Lower lobe of right lung (tissue), 2 donors: ENCODE measurements at regions not wholly inside any gene's neighbourhood (a gene's known extent, or its start where the extent isn't known, plus 50 kb on each side); places are given as distances from the start of the nearest gene placed in this dataset.
A peak's percentile ranks its signal among the peaks of the same experiment; 100 is the strongest.
"Not testable (repeated sequence)": the region's sequence is repeated elsewhere in the genome, so short reads cannot be mapped to it uniquely, and the experiment has no call there.

ENCODE experiments used
- ATAC-seq, 2 donors: fragments of 200-7000 bp; cut with Tn5 transposase; one replicate each; pipeline ENCODE4 v1.9.1; 2020 to 2022; ENCODE audit warnings: mild to moderate bottlenecking in 2 of 2, moderate library complexity in 2 of 2
- DNase-seq: peaks from one replicate; pipeline ENCODE4 v3.0.0-alpha.2; 2020
- H3K27ac ChIP-seq: fragments of 200-600 bp; one replicate; pipeline ENCODE4 v1.8.0; 2022
- H3K27me3 ChIP-seq: fragments of 200-600 bp; one replicate; pipeline ENCODE4 v1.8.0; 2022; ENCODE audit warnings: low read depth
- H3K36me3 ChIP-seq: fragments of 200-600 bp; one replicate; pipeline ENCODE4 v1.8.0; 2022; ENCODE audit warnings: mild to moderate bottlenecking
- H3K4me1 ChIP-seq: fragments of 200-600 bp; one replicate; pipeline ENCODE4 v1.8.0; 2022
- H3K4me3 ChIP-seq: fragments of 200-600 bp; one replicate; pipeline ENCODE4 v1.8.0; 2022; ENCODE audit warnings: mild to moderate bottlenecking
- H3K9me3 ChIP-seq: fragments of 200-600 bp; one replicate; pipeline ENCODE4 v1.8.0; 2022
- CTCF ChIP-seq: fragments of 200-600 bp; IDR thresholded peaks from one replicate; pipeline ENCODE4 v1.8.0; 2022; ENCODE audit warnings: antibody characterized with exemption, mild to moderate bottlenecking
- intact Hi-C: fragments of 100-400 bp; cut with DNase I; formaldehyde crosslinking; loops from one replicate; pipeline ENCODE4 v1.11.0; 2022
- donor health status: DM: no; HTN: yes; CAD: no; lungs with severe emphysema.

GRCh38 chr2:16219292-16219975, 279.1 kb downstream of the MYCN start:
- no peak for TF ChIP-seq CTCF
- H3K27ac ChIP-seq, result no peak overlapping the region
- no peak overlapping the region for H3K4me3 ChIP-seq
- ATAC-seq (no peak), DNase-seq (no peak)
- H3K9me3 ChIP-seq, result no peaks in the 10 kb centered on the region
- H3K27me3 ChIP-seq, result no peaks in the 10 kb centered on the region
- no peaks in the 10 kb centered on the region for H3K4me1 ChIP-seq
- H3K36me3 ChIP-seq, result no peaks in the 10 kb centered on the region
- intact Hi-C loops, result no loop called here

- Histone ChIP-seq H3K36me3 (no peaks in the 10 kb centered on the region), H3K9me3 (no peaks in the 10 kb centered on the region), H3K4me3 (no peak overlapping the region), H3K4me1 (no peaks in the 10 kb centered on the region), H3K27me3 (no peaks in the 10 kb centered on the region), H3K27ac (no peak overlapping the region)
- DNase-seq (no peak), ATAC-seq (peak; percentile 18 to 43)
- peak; percentile 31 for TF ChIP-seq CTCF
- intact Hi-C loops, result no loop called here
Observed at GRCh38 chr2:16218625-16219024, 278.3 kb downstream of the MYCN start.

- intact Hi-C loops, result no loop called here
- TF ChIP-seq CTCF, result no peak
- H3K4me1 ChIP-seq, result no peaks in the 10 kb centered on the region
Observed at GRCh38 chr2:16218161-16218560, 277.8 kb downstream of the MYCN start.

GRCh38 chr2:16217741-16218140, 277.4 kb downstream of the MYCN start:
- H3K36me3 ChIP-seq, intact Hi-C loops, H3K9me3 ChIP-seq, H3K27ac ChIP-seq, H3K27me3 ChIP-seq, H3K4me1 ChIP-seq, ATAC-seq, H3K4me3 ChIP-seq, DNase-seq: not testable (repeated sequence)

More at GRCh38 chr2:16218161-16218560, 277.8 kb downstream of the MYCN start:
- DNase-seq (no peak), ATAC-seq (no peak)
- Histone ChIP-seq H3K9me3 (no peaks in the 10 kb centered on the region), H3K4me3 (no peak overlapping the region), H3K27ac (no peak overlapping the region), H3K36me3 (no peaks in the 10 kb centered on the region), H3K27me3 (no peaks in the 10 kb centered on the region)

- Histone ChIP-seq H3K4me1 (no peaks in the 10 kb centered on the region), H3K36me3 (no peaks in the 10 kb centered on the region), H3K9me3 (no peaks in the 10 kb centered on the region), H3K27me3 (no peaks in the 10 kb centered on the region), H3K4me3 (no peak overlapping the region), H3K27ac (no peak overlapping the region)
- no peak for TF ChIP-seq CTCF
- intact Hi-C loops, result no loop called here
- no peak for ATAC-seq
- no peak for DNase-seq
Observed at GRCh38 chr2:16217291-16217690, 276.9 kb downstream of the MYCN start.

GRCh38 chr2:16216558-16216945, 276.2 kb downstream of the MYCN start:
- Histone ChIP-seq H3K4me1 (no peaks in the 10 kb centered on the region), H3K4me3 (no peak overlapping the region), H3K9me3 (no peaks in the 10 kb centered on the region), H3K27me3 (no peaks in the 10 kb centered on the region), H3K27ac (no peak overlapping the region), H3K36me3 (no peaks in the 10 kb centered on the region)
- TF ChIP-seq CTCF, result no peak
- intact Hi-C loops, result no loop called here
- ATAC-seq (no peak), DNase-seq (no peak)
